ENCODE measurements at regions not wholly inside any gene's neighbourhood (a gene's known extent, or its start where the extent isn't known, plus 50 kb on each side); places are given as distances from the start of the nearest gene placed in this dataset.
"Not testable (repeated sequence)": the region's sequence is repeated elsewhere in the genome, so short reads cannot be mapped to it uniquely, and the experiment has no call there.

DNA sequence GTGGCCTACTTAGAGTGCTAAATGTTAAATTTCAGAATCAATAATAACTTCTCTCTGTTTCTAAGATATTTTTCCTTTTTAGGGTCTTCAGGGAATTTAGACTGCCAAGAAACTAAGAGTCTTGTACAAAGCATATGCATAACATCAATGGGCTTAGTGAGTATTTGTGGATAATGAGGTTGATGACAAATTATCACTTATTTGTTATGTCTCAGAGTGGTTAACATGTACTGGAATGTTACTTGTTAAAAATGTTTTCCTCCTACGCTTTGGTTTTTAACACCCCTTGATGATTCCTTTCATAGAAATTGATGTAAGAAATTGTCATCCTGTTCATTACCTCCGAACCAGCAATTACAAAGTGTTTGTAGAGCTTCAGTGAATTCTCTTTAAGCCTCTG, 144.3 kb downstream of the MRPS30 start:
- no peak overlapping the region for H3K27ac ChIP-seq (ENCODE audit: insufficient read depth in 1 of 2, low read depth in 1 of 2, low read length in 2 of 2, poor library complexity in 1 of 2, severe bottlenecking in 2 of 2)
- H3K4me1 ChIP-seq (ENCODE audit: control extremely low read depth in 1 of 4, control insufficient read depth in 4 of 4, insufficient read depth in 4 of 4, low read length in 3 of 4) = no peaks in the 10 kb centered on the region
- WGBS (ENCODE audit: insufficient coverage) = no CpG with 5 or more reads among the region's 2 CpGs
- no peak for DNase-seq
- ChIA-PET POLR2A (interaction anchor here (0.6 kb wide), 1 partner anchor 587 kb away, joined by 3 read pairs; no protein-coding TSS in a partner anchor), CTCF (interaction anchor here (1.9 kb wide), 1 partner anchor 10 kb away, joined by 5 read pairs; no protein-coding TSS in a partner anchor)
- H3K4me3 ChIP-seq (ENCODE audit: control insufficient read depth in 1 of 7, extremely low read depth in 1 of 7, insufficient read depth in 4 of 7, low read depth in 2 of 7, low read length in 6 of 7) = no peak overlapping the region
- no peaks in the 10 kb centered on the region for H3K27me3 ChIP-seq (replicated peaks in 2 of 5; ENCODE audit: control insufficient read depth in 4 of 5, insufficient read depth in 5 of 5, low read length in 4 of 5)
- H3K36me3 ChIP-seq (ENCODE audit: control insufficient read depth in 4 of 4, insufficient read depth in 4 of 4, low read length in 3 of 4) = no peaks in the 10 kb centered on the region
- H3K9me3 ChIP-seq (ENCODE audit: control extremely low read depth in 1 of 5, control insufficient read depth in 4 of 5, insufficient read depth in 2 of 5, low read depth in 1 of 5, low read length in 4 of 5) = no peaks in the 10 kb centered on the region

DNA sequence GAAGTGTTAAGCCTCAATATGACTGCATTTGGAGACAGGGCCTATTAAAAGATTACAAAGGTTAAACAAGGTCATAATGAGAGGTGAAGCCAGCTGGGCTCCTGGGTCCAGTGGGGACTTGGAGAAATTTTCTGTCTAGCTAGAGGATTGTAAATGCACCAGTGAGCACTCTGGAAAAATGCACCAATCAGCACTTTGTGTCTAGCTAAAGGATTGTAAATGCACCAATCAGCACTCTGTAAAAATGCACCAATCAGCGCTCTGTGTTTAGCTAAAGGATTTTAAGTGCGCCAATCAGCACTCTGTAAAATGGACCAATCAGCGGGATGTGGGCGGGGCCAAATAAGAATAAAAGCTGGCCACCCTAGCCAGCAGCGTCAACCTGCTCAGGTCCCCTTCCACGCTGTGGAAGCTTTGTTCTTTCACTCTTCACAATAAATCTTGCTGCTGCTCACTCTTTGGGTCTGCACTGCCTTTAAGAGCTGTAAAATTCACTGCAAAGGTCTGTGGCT, 150.3 kb downstream of the MRPS30 start:
- DNase-seq; H3K36me3 ChIP-seq (ENCODE audit: control insufficient read depth in 4 of 4, insufficient read depth in 4 of 4, low read length in 3 of 4); CTCF ChIA-PET; H3K4me1 ChIP-seq (ENCODE audit: control extremely low read depth in 1 of 4, control insufficient read depth in 4 of 4, insufficient read depth in 4 of 4, low read length in 3 of 4); H3K4me3 ChIP-seq (ENCODE audit: control insufficient read depth in 1 of 7, extremely low read depth in 1 of 7, insufficient read depth in 4 of 7, low read depth in 2 of 7, low read length in 6 of 7); H3K27me3 ChIP-seq (replicated peaks in 2 of 5; ENCODE audit: control insufficient read depth in 4 of 5, insufficient read depth in 5 of 5, low read length in 4 of 5); H3K9me3 ChIP-seq (ENCODE audit: control extremely low read depth in 1 of 5, control insufficient read depth in 4 of 5, insufficient read depth in 2 of 5, low read depth in 1 of 5, low read length in 4 of 5); H3K27ac ChIP-seq (ENCODE audit: insufficient read depth in 1 of 2, low read depth in 1 of 2, low read length in 2 of 2, poor library complexity in 1 of 2, severe bottlenecking in 2 of 2); POLR2A ChIA-PET: not testable (repeated sequence)
- 97% methylated on average over 4 of the region's 6 CpGs for WGBS (ENCODE audit: insufficient coverage)

DNA sequence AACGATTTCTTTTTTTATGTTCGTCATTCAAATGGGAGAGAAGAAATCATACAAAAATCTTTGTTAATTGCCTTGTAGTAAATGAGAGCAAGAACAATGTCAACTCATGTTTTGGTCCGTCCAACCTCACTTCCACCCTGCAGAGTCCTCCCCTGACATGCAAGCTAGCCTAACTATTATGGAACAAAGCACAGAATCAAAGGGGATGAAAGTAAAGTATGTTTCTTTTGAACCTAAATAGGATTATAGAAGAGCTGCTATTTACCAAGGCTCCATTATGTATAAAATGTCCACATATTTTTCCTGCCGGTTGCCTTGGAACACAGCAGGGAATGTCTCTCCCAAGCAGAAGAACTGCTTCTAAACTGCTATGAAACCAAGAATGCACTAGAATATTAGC, 161.1 kb downstream of the MRPS30 start:
- H3K36me3 ChIP-seq (ENCODE audit: control insufficient read depth in 4 of 4, insufficient read depth in 4 of 4, low read length in 3 of 4) = no peaks in the 10 kb centered on the region
- no peak overlapping the region for H3K27ac ChIP-seq (ENCODE audit: insufficient read depth in 1 of 2, low read depth in 1 of 2, low read length in 2 of 2, poor library complexity in 1 of 2, severe bottlenecking in 2 of 2)
- WGBS (ENCODE audit: insufficient coverage) = 100% methylated on average over 1 of the region's 4 CpGs
- no peak for DNase-seq
- peaks cover 0 to 1% (median 0%) of the 10 kb centered on the region in 5 experiments for H3K9me3 ChIP-seq (ENCODE audit: control extremely low read depth in 1 of 5, control insufficient read depth in 4 of 5, insufficient read depth in 2 of 5, low read depth in 1 of 5, low read length in 4 of 5)
- H3K4me3 ChIP-seq (ENCODE audit: control insufficient read depth in 1 of 7, extremely low read depth in 1 of 7, insufficient read depth in 4 of 7, low read depth in 2 of 7, low read length in 6 of 7) = no peak overlapping the region
- CTCF ChIA-PET = no interaction called here
- no peaks in the 10 kb centered on the region for H3K4me1 ChIP-seq (ENCODE audit: control extremely low read depth in 1 of 4, control insufficient read depth in 4 of 4, insufficient read depth in 4 of 4, low read length in 3 of 4)
- no peaks in the 10 kb centered on the region for H3K27me3 ChIP-seq (replicated peaks in 2 of 5; ENCODE audit: control insufficient read depth in 4 of 5, insufficient read depth in 5 of 5, low read length in 4 of 5)
- POLR2A ChIA-PET = no interaction called here

DNA sequence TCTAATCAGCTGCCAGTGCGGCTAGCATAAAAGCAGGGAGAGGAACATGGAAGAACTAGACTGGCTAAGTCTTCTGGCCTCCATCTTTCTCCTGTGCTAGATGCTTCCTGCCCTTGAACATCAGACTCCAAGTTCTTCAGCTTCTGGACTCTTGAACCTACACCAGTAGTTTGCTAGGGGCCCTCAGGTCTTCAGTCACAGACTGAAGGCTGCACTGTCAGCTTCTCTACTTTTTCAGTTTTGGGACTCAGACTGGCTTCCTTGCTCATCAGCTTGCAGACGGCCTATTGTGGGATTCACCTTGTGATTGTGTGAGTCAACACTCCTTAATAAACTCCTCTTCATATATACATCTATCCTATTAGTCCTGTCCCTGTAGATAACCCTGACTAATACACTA, 162.2 kb downstream of the MRPS30 start:
- H3K36me3 ChIP-seq (ENCODE audit: control insufficient read depth in 4 of 4, insufficient read depth in 4 of 4, low read length in 3 of 4); H3K27ac ChIP-seq (ENCODE audit: insufficient read depth in 1 of 2, low read depth in 1 of 2, low read length in 2 of 2, poor library complexity in 1 of 2, severe bottlenecking in 2 of 2); H3K9me3 ChIP-seq (ENCODE audit: control extremely low read depth in 1 of 5, control insufficient read depth in 4 of 5, insufficient read depth in 2 of 5, low read depth in 1 of 5, low read length in 4 of 5); CTCF ChIA-PET; H3K4me3 ChIP-seq (ENCODE audit: control insufficient read depth in 1 of 7, extremely low read depth in 1 of 7, insufficient read depth in 4 of 7, low read depth in 2 of 7, low read length in 6 of 7); H3K4me1 ChIP-seq (ENCODE audit: control extremely low read depth in 1 of 4, control insufficient read depth in 4 of 4, insufficient read depth in 4 of 4, low read length in 3 of 4); H3K27me3 ChIP-seq (replicated peaks in 2 of 5; ENCODE audit: control insufficient read depth in 4 of 5, insufficient read depth in 5 of 5, low read length in 4 of 5); DNase-seq; POLR2A ChIA-PET: not testable (repeated sequence)
- WGBS (ENCODE audit: insufficient coverage) = 93% methylated on average over 2 of the region's 2 CpGs

DNA sequence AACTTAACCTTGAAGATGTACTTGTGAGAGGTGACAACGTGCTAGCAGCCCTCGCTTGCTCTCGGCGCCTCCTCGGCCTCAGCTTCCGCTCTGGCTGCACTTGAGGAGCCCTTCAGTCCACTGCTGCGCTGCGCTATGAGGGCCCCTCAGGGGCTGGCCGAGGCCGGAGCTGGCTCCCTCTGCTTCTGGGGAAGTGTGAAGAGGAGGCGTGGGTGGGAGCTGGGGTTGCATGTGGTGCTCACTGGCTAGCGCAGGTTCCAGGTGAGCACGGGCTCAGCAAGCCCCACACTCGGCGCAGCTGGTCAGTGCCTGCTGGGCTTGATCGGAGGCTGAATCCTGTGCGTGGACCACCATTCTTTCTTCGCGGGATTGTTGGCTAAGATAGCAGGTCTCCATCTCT, 166.1 kb downstream of the MRPS30 start:
- H3K27ac ChIP-seq (ENCODE audit: insufficient read depth in 1 of 2, low read depth in 1 of 2, low read length in 2 of 2, poor library complexity in 1 of 2, severe bottlenecking in 2 of 2) = no peak overlapping the region
- DNase-seq = no peak
- H3K27me3 ChIP-seq (replicated peaks in 2 of 5; ENCODE audit: control insufficient read depth in 4 of 5, insufficient read depth in 5 of 5, low read length in 4 of 5) = no peaks in the 10 kb centered on the region
- H3K4me3 ChIP-seq (ENCODE audit: control insufficient read depth in 1 of 7, extremely low read depth in 1 of 7, insufficient read depth in 4 of 7, low read depth in 2 of 7, low read length in 6 of 7) = no peak overlapping the region
- WGBS (ENCODE audit: insufficient coverage) = 93% methylated on average over 17 of the region's 19 CpGs
- no peaks in the 10 kb centered on the region for H3K4me1 ChIP-seq (ENCODE audit: control extremely low read depth in 1 of 4, control insufficient read depth in 4 of 4, insufficient read depth in 4 of 4, low read length in 3 of 4)
- H3K36me3 ChIP-seq (ENCODE audit: control insufficient read depth in 4 of 4, insufficient read depth in 4 of 4, low read length in 3 of 4) = no peaks in the 10 kb centered on the region
- peaks cover 0 to 5% (median 0%) of the 10 kb centered on the region in 5 experiments for H3K9me3 ChIP-seq (ENCODE audit: control extremely low read depth in 1 of 5, control insufficient read depth in 4 of 5, insufficient read depth in 2 of 5, low read depth in 1 of 5, low read length in 4 of 5)
- ChIA-PET POLR2A (no interaction called here), CTCF (no interaction called here)

DNA sequence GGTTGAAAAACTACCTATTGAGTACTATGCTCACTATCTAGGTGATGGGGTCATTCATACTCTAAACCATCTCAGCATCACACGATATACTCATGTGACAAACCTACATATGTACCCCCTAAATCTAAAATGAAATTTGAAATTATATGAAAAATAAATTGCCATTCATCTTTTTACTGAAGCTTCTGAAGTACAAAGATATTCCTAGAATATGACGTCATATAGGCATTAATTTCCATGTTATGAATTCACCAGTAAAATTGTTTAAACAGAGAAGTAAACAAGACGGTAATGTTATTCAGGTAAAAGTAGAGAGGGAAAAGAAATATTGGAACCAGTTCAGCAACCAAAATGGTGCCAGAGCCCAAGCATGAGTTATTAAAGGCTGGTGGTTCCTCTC, 173.0 kb downstream of the MRPS30 start:
- H3K27me3 ChIP-seq (replicated peaks in 2 of 5; ENCODE audit: control insufficient read depth in 4 of 5, insufficient read depth in 5 of 5, low read length in 4 of 5) = no peaks in the 10 kb centered on the region
- CTCF ChIA-PET = no interaction called here
- DNase-seq = no peak
- no CpG with 5 or more reads among the region's 3 CpGs for WGBS (ENCODE audit: insufficient coverage)
- H3K27ac ChIP-seq (ENCODE audit: insufficient read depth in 1 of 2, low read depth in 1 of 2, low read length in 2 of 2, poor library complexity in 1 of 2, severe bottlenecking in 2 of 2) = no peak overlapping the region
- POLR2A ChIA-PET = no interaction called here
- no peak overlapping the region for H3K4me3 ChIP-seq (ENCODE audit: control insufficient read depth in 1 of 7, extremely low read depth in 1 of 7, insufficient read depth in 4 of 7, low read depth in 2 of 7, low read length in 6 of 7)
- peaks cover 0 to 29% (median 4%) of the 10 kb centered on the region in 5 experiments for H3K9me3 ChIP-seq (ENCODE audit: control extremely low read depth in 1 of 5, control insufficient read depth in 4 of 5, insufficient read depth in 2 of 5, low read depth in 1 of 5, low read length in 4 of 5)
- H3K4me1 ChIP-seq (ENCODE audit: control extremely low read depth in 1 of 4, control insufficient read depth in 4 of 4, insufficient read depth in 4 of 4, low read length in 3 of 4) = no peaks in the 10 kb centered on the region
- H3K36me3 ChIP-seq (ENCODE audit: control insufficient read depth in 4 of 4, insufficient read depth in 4 of 4, low read length in 3 of 4) = no peaks in the 10 kb centered on the region

DNA sequence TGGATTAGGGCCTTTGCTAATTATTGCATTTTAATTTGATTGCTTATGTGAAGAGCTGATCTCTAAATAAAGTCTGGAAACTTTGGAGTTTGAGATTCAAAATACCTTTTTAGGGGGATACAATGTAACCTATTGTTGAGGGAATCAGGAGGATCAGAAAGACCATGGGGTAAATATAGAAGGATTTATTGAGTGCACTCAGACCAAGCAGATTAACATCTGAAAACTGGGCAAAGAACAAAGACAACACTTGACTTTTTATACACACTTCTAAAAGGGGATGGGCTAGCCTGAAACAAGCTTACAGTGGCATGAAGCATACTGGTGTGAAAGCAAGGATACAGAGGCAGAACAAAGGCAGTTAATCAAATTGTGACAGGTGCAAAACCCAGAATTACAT, 174.3 kb downstream of the MRPS30 start:
- Histone ChIP-seq H3K9me3 (ENCODE audit: control extremely low read depth in 1 of 5, control insufficient read depth in 4 of 5, insufficient read depth in 2 of 5, low read depth in 1 of 5, low read length in 4 of 5) (peaks cover 0 to 29% (median 4%) of the 10 kb centered on the region in 5 experiments), H3K27ac (ENCODE audit: insufficient read depth in 1 of 2, low read depth in 1 of 2, low read length in 2 of 2, poor library complexity in 1 of 2, severe bottlenecking in 2 of 2) (no peak overlapping the region), H3K4me1 (ENCODE audit: control extremely low read depth in 1 of 4, control insufficient read depth in 4 of 4, insufficient read depth in 4 of 4, low read length in 3 of 4) (no peaks in the 10 kb centered on the region), H3K27me3 (replicated peaks in 2 of 5; ENCODE audit: control insufficient read depth in 4 of 5, insufficient read depth in 5 of 5, low read length in 4 of 5) (no peaks in the 10 kb centered on the region), H3K4me3 (ENCODE audit: control insufficient read depth in 1 of 7, extremely low read depth in 1 of 7, insufficient read depth in 4 of 7, low read depth in 2 of 7, low read length in 6 of 7) (no peak overlapping the region), H3K36me3 (ENCODE audit: control insufficient read depth in 4 of 4, insufficient read depth in 4 of 4, low read length in 3 of 4) (no peaks in the 10 kb centered on the region)
- ChIA-PET CTCF (interaction anchor here (0.6 kb wide), 1 partner anchor 43 kb away, joined by 3 read pairs; no protein-coding TSS in a partner anchor), POLR2A (no interaction called here)
- DNase-seq = no peak
